T-cell (primary cell): ENCODE measurements at regions not wholly inside any gene's neighbourhood (a gene's known extent, or its start where the extent isn't known, plus 50 kb on each side); places are given as distances from the start of the nearest gene placed in this dataset.

Experiments used
- ATAC-seq, 4 experiments: fragments of 200-7000 bp in 3 of 4; fragments of 150-1000 bp in 1 of 4; cut with Tn5 transposase; replicated peaks in 1 of 4; 1 replicate in 3 of 4; 2 replicates in 1 of 4; pipeline ENCODE4 v1.10.0; 2021; ENCODE audit warnings: moderate library complexity in 3 of 4, mild to moderate bottlenecking in 2 of 4, moderate number of reproducible peaks in 1 of 4
- CTCF ChIA-PET, 2 donors: fragments of 300-600 bp; sonication (Branson Sonifier 250); formaldehyde crosslinking; loops; one replicate each; lab custom pipeline; 2022; ENCODE audit warnings: antibody characterized with exemption in 2 of 2; lab: Charles Lee
- POLR2A ChIA-PET, 2 donors: fragments of 300-600 bp; sonication (Branson Sonifier 250); formaldehyde crosslinking; loops; one replicate each; lab custom pipeline; 2022; ENCODE audit warnings: antibody characterized with exemption in 2 of 2; lab: Charles Lee
- DNase-seq, 35 experiments: peaks; one replicate each; pipeline versions ENCODE4 v3.0.0 to v3.0.0-alpha.2; 2013 to 2023
- H3K27ac ChIP-seq: one replicate; pipeline ENCODE4 v1.5.1; 2013; ENCODE audit warnings: low read length
- H3K27me3 ChIP-seq, 2 experiments: replicated peaks in 1 of 2; 1 replicate in 1 of 2; 2 replicates in 1 of 2; pipeline versions ENCODE4 v1.6.1 to v1.7.0; 2013; ENCODE audit warnings: low read length in 1 of 2, mixed read lengths in 1 of 2; ENCODE audit not compliant: control insufficient read depth in 2 of 2, insufficient read depth in 2 of 2; ENCODE audit errors: extremely low read depth in 1 of 2
- H3K36me3 ChIP-seq, 2 donors: 1 replicate in 1 of 2; 2 replicates in 1 of 2; pipeline versions ENCODE4 v1.6.1 to v1.7.0; 2013; ENCODE audit warnings: low read length in 1 of 2; ENCODE audit not compliant: control insufficient read depth in 2 of 2, insufficient read depth in 1 of 2; ENCODE audit errors: extremely low read depth in 1 of 2
- H3K4me1 ChIP-seq, 2 experiments: 1 replicate in 1 of 2; 2 replicates in 1 of 2; pipeline versions ENCODE4 v1.6.1 to v1.7.0; 2013; ENCODE audit warnings: low read length in 2 of 2, mixed read lengths in 1 of 2; ENCODE audit not compliant: insufficient read depth in 2 of 2, control insufficient read depth in 1 of 2; ENCODE audit errors: extremely low read depth in 1 of 2
- H3K4me3 ChIP-seq, 2 donors: 1 replicate in 1 of 2; 2 replicates in 1 of 2; pipeline versions ENCODE4 v1.5.1 to v1.7.0; 2013; ENCODE audit warnings: mild to moderate bottlenecking in 2 of 2, low read length in 1 of 2, moderate library complexity in 1 of 2; ENCODE audit not compliant: control insufficient read depth in 1 of 2; ENCODE audit errors: extremely low read depth in 1 of 2
- H3K9me3 ChIP-seq: 2 replicates; pipeline ENCODE4 v1.7.0; 2013
- H3K27ac Mint-ChIP-seq, 2 donors: one replicate each; pipeline ENCODE4 v1.8.0; 2020 to 2021; ENCODE audit warnings: mild to moderate bottlenecking in 2 of 2, mixed read lengths in 2 of 2
- H3K27me3 Mint-ChIP-seq, 2 donors: one replicate each; pipeline ENCODE4 v1.8.0; 2021 to 2022; ENCODE audit warnings: mixed read lengths in 2 of 2
- H3K36me3 Mint-ChIP-seq: one replicate; pipeline ENCODE4 v1.8.0; 2021; ENCODE audit warnings: mixed read lengths
- H3K4me1 Mint-ChIP-seq, 3 donors: one replicate each; pipeline ENCODE4 v1.8.0; 2020 to 2022; ENCODE audit warnings: mixed read lengths in 3 of 3, mild to moderate bottlenecking in 1 of 3
- H3K4me3 Mint-ChIP-seq, 3 donors: one replicate each; pipeline ENCODE4 v1.8.0; 2020 to 2022; ENCODE audit warnings: mild to moderate bottlenecking in 3 of 3, mixed read lengths in 3 of 3, moderate library complexity in 3 of 3
- H3K9me3 Mint-ChIP-seq, 3 donors: one replicate each; pipeline ENCODE4 v1.8.0; 2020 to 2022; ENCODE audit warnings: mixed read lengths in 3 of 3
- WGBS: methylation state at CpG from one replicate; pipeline ENCODE4 v1.1.5; 2013; ENCODE audit warnings: missing lambda C conversion rate; ENCODE audit not compliant: insufficient coverage; 5-methylcytosine and 5-hydroxymethylcytosine counted together

- Histone ChIP-seq H3K9me3 (no peaks in the 10 kb centered on the region), H3K27ac (no peak overlapping the region), H3K4me1 (no peaks in the 10 kb centered on the region), H3K36me3 (no peaks in the 10 kb centered on the region), H3K4me3 (no peak overlapping the region), H3K27me3 (no peaks in the 10 kb centered on the region)
- H3K4me1 Mint-ChIP-seq = no peaks in the 10 kb centered on the region
- WGBS = no CpG with 5 or more reads among the region's 4 CpGs
- H3K27me3 Mint-ChIP-seq = no peaks in the 10 kb centered on the region
- H3K36me3 Mint-ChIP-seq = no peaks in the 10 kb centered on the region
- ATAC-seq (no peak), DNase-seq (no peak)
- H3K9me3 Mint-ChIP-seq = peaks cover 10 to 19% (median 12%) of the 10 kb centered on the region in 3 donors
- H3K27ac Mint-ChIP-seq = no peak overlapping the region
- ChIA-PET CTCF (no interaction called here), POLR2A (no interaction called here)
- H3K4me3 Mint-ChIP-seq = no peak overlapping the region
Observed at GRCh38 chr13:107516517-107516916, 698.8 kb downstream of the LIG4 start.

DNA sequence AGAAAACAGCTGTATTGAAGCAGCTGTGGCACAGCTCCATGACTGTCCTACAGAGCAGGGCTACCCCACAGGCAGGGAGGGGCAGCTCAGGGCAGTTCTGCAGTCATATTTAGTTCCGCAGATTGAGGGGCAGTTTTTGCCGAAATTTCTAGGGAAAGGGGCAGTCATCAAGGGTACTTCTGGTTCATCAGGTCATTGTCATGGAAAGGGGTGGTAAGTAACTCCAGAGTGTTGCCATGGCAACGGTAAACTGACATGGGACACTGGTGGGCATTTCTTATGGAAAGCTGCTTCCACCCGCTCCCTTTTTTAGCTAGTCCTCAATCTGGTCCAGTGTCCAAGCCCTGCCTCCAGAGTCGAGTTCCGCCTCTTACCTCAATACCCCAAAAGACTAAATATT, 702.8 kb downstream of the LIG4 start:
- H3K4me1 Mint-ChIP-seq = no peaks in the 10 kb centered on the region
- H3K4me3 Mint-ChIP-seq = no peak overlapping the region
- Histone ChIP-seq H3K36me3 (no peaks in the 10 kb centered on the region), H3K4me1 (no peaks in the 10 kb centered on the region), H3K9me3 (no peaks in the 10 kb centered on the region), H3K27me3 (no peaks in the 10 kb centered on the region), H3K27ac (no peak overlapping the region), H3K4me3 (no peak overlapping the region)
- 73% methylated on average over 3 of the region's 6 CpGs for WGBS
- DNase-seq (no peak), ATAC-seq (no peak)
- ChIA-PET POLR2A (no interaction called here), CTCF (no interaction called here)
- H3K27me3 Mint-ChIP-seq = no peaks in the 10 kb centered on the region
- H3K9me3 Mint-ChIP-seq = peaks cover 5 to 9% (median 6%) of the 10 kb centered on the region in 3 donors
- no peak overlapping the region for H3K27ac Mint-ChIP-seq
- H3K36me3 Mint-ChIP-seq = no peaks in the 10 kb centered on the region

GRCh38 chr13:107497661-107498060, 717.7 kb downstream of the LIG4 start:
- Mint-ChIP-seq H3K27me3 (no peaks in the 10 kb centered on the region), H3K9me3 (peaks cover 4 to 8% (median 4%) of the 10 kb centered on the region in 3 donors), H3K36me3 (no peaks in the 10 kb centered on the region), H3K27ac (no peak overlapping the region), H3K4me1 (no peaks in the 10 kb centered on the region), H3K4me3 (no peak overlapping the region)
- no peak for DNase-seq
- H3K27me3 ChIP-seq = no peaks in the 10 kb centered on the region
- H3K36me3 ChIP-seq = no peaks in the 10 kb centered on the region
- WGBS = no CpG with 5 or more reads among the region's 5 CpGs
- no peaks in the 10 kb centered on the region for H3K4me1 ChIP-seq
- CTCF ChIA-PET = no interaction called here
- no peak for ATAC-seq
- H3K27ac ChIP-seq = no peak overlapping the region
- no peak overlapping the region for H3K4me3 ChIP-seq
- POLR2A ChIA-PET = no interaction called here
- no peaks in the 10 kb centered on the region for H3K9me3 ChIP-seq

DNA sequence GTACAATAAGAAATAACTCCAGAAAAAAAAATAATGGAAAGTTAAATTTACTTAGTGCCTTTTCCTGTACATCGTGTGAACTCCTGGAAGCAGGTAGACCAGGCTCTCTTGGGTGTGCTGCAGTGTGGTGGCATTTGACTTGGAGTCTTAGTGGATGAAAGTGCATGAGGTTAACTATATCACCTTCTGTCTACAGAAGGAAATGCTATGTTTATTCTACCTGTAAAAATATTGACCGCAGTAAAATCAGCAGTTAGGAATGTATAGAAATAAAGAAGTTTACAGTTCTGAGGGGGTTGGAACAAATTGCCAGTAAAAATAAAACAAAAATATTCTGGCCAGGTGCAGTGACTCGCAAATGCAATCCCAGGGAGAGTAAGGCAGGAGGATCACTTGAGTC, 722.1 kb downstream of the LIG4 start:
- Histone ChIP-seq H3K27me3 (no peaks in the 10 kb centered on the region), H3K4me1 (no peaks in the 10 kb centered on the region), H3K9me3 (no peaks in the 10 kb centered on the region), H3K27ac (no peak overlapping the region), H3K36me3 (no peaks in the 10 kb centered on the region), H3K4me3 (no peak overlapping the region)
- Mint-ChIP-seq H3K27ac (no peak overlapping the region), H3K36me3 (no peaks in the 10 kb centered on the region), H3K4me1 (no peaks in the 10 kb centered on the region), H3K9me3 (peaks cover 10 to 23% (median 20%) of the 10 kb centered on the region in 3 donors), H3K4me3 (no peak overlapping the region), H3K27me3 (no peaks in the 10 kb centered on the region)
- POLR2A ChIA-PET = no interaction called here
- no CpG with 5 or more reads among the region's 3 CpGs for WGBS
- CTCF ChIA-PET = no interaction called here
- no peak for DNase-seq
- no peak for ATAC-seq

DNA sequence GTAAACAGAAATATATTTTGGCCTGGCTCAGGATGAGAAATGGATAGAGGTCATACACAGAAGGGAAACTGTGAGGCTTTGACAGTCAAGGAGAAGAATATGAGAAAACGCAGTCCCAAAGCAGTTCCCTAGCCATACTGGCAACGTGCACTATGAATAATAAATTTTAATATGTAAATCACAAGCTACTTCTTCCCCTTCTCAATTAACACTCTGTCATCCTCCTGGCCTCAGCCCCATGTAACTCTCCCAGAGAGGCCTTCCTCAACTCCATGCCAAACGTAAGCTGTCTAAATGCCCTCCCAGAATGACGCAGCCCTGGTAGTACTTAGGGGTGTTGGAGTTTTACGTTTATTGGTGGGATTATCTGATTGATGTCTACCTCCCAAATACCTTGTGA, 732.6 kb downstream of the LIG4 start:
- H3K9me3 Mint-ChIP-seq = peaks cover 0 to 4% (median 0%) of the 10 kb centered on the region in 3 donors
- ChIA-PET CTCF (no interaction called here), POLR2A (no interaction called here)
- ATAC-seq (no peak), DNase-seq (no peak)
- H3K27me3 Mint-ChIP-seq = no peaks in the 10 kb centered on the region
- H3K36me3 Mint-ChIP-seq = no peaks in the 10 kb centered on the region
- Histone ChIP-seq H3K36me3 (no peaks in the 10 kb centered on the region), H3K9me3 (peaks cover 3% of the 10 kb centered on the region), H3K27ac (no peak overlapping the region), H3K27me3 (no peaks in the 10 kb centered on the region), H3K4me3 (no peak overlapping the region), H3K4me1 (no peaks in the 10 kb centered on the region)
- H3K27ac Mint-ChIP-seq = no peak overlapping the region
- no CpG with 5 or more reads among the region's 5 CpGs for WGBS
- H3K4me3 Mint-ChIP-seq = no peak overlapping the region
- no peaks in the 10 kb centered on the region for H3K4me1 Mint-ChIP-seq

- Mint-ChIP-seq H3K27ac (no peak overlapping the region), H3K9me3 (peaks cover 0 to 2% (median 0%) of the 10 kb centered on the region in 3 donors), H3K36me3 (no peaks in the 10 kb centered on the region), H3K27me3 (no peaks in the 10 kb centered on the region), H3K4me3 (no peak overlapping the region), H3K4me1 (no peaks in the 10 kb centered on the region)
- no peak for DNase-seq
- H3K9me3 ChIP-seq = peaks cover 3% of the 10 kb centered on the region
- no peak overlapping the region for H3K27ac ChIP-seq
- H3K27me3 ChIP-seq = no peaks in the 10 kb centered on the region
- no peak overlapping the region for H3K4me3 ChIP-seq
- ATAC-seq = no peak
- CTCF ChIA-PET = no interaction called here
- no peaks in the 10 kb centered on the region for H3K4me1 ChIP-seq
- WGBS = no CpG with 5 or more reads among the region's 1 CpG
- no peaks in the 10 kb centered on the region for H3K36me3 ChIP-seq
- POLR2A ChIA-PET = no interaction called here
Observed at GRCh38 chr13:107480130-107480529, 735.2 kb downstream of the LIG4 start.

- Histone ChIP-seq H3K4me3 (no peak overlapping the region), H3K9me3 (peaks cover 2% of the 10 kb centered on the region), H3K27ac (no peak overlapping the region), H3K4me1 (no peaks in the 10 kb centered on the region), H3K27me3 (no peaks in the 10 kb centered on the region), H3K36me3 (no peaks in the 10 kb centered on the region)
- no peaks in the 10 kb centered on the region for H3K4me1 Mint-ChIP-seq
- no peaks in the 10 kb centered on the region for H3K36me3 Mint-ChIP-seq
- POLR2A ChIA-PET = no interaction called here
- H3K27me3 Mint-ChIP-seq = no peaks in the 10 kb centered on the region
- DNase-seq (no peak), ATAC-seq (no peak)
- H3K27ac Mint-ChIP-seq = no peak overlapping the region
- no peak overlapping the region for H3K4me3 Mint-ChIP-seq
- WGBS = no CpG with 5 or more reads among the region's 3 CpGs
- H3K9me3 Mint-ChIP-seq = peaks cover 6 to 8% (median 8%) of the 10 kb centered on the region in 3 donors
- CTCF ChIA-PET = no interaction called here
Observed at GRCh38 chr13:107477772-107478379, 737.5 kb downstream of the LIG4 start.
